ENCODE measurements at regions not wholly inside any gene's neighbourhood (a gene's known extent, or its start where the extent isn't known, plus 50 kb on each side); places are given as distances from the start of the nearest gene placed in this dataset.

DNA sequence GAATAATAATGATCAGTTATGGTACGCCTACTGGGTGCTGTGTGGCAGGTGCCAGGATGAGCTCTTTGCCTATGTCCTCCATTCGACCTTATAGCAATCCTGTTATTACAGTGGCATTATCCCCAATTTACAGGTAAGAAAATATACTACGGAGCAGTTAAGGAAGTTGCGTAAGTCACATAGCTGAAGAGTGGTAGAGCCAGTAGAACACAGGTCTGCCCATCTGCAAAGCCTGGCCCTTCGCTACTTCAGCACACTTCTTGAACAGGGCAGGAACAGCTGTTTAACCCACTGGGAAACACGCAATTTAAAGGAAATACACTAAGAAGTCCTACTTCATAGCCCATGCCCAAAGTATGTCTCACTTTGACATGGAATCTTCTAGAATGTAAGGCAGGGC is 91.8 kb downstream of the PXDC1 start:
- no TSS peak for BruUV-seq (replicated peaks)
- no peaks in the 10 kb centered on the region for H3K27me3 ChIP-seq (replicated peaks; ENCODE audit: control insufficient read depth, insufficient read depth, low read length)
- TF ChIP-seq, protein P1, sequence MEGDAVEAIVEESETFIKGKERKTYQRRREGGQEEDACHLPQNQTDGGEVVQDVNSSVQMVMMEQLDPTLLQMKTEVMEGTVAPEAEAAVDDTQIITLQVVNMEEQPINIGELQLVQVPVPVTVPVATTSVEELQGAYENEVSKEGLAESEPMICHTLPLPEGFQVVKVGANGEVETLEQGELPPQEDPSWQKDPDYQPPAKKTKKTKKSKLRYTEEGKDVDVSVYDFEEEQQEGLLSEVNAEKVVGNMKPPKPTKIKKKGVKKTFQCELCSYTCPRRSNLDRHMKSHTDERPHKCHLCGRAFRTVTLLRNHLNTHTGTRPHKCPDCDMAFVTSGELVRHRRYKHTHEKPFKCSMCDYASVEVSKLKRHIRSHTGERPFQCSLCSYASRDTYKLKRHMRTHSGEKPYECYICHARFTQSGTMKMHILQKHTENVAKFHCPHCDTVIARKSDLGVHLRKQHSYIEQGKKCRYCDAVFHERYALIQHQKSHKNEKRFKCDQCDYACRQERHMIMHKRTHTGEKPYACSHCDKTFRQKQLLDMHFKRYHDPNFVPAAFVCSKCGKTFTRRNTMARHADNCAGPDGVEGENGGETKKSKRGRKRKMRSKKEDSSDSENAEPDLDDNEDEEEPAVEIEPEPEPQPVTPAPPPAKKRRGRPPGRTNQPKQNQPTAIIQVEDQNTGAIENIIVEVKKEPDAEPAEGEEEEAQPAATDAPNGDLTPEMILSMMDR (IDR thresholded peaks at IDR 0.05; ENCODE audit: insufficient read depth in 1 of 2, low read depth in 1 of 2, low read length in 1 of 2, severe bottlenecking in 1 of 2, unreplicated experiment in 1 of 2): no peak
- ChIA-PET CTCF (interaction anchor here (1.0 kb wide), 1 partner anchor 203 kb away, joined by 3 read pairs; the partner anchor contains the start of gene SLC22A23), POLR2A (no interaction called here)
- Mint-ChIP-seq H3K27me3 (ENCODE audit: insufficient read depth, unreplicated experiment) (no peaks in the 10 kb centered on the region), H3K27ac (ENCODE audit: unreplicated experiment) (peak overlapping the region; percentile 41), H3K9me3 (ENCODE audit: unreplicated experiment) (no peaks in the 10 kb centered on the region), H3K4me3 (ENCODE audit: unreplicated experiment) (no peak overlapping the region), H3K36me3 (ENCODE audit: insufficient read depth, unreplicated experiment) (no peaks in the 10 kb centered on the region), H3K4me1 (ENCODE audit: low read depth, unreplicated experiment) (peaks cover 21% of the 10 kb centered on the region)
- no peaks in the 10 kb centered on the region for H3K9me3 ChIP-seq
- intact Hi-C loops (cut with micrococcal nuclease; ENCODE audit: unreplicated experiment): loop anchor here (5.0 kb wide), 2 partner anchors 38 to 137 kb away; no protein-coding TSS in a partner anchor
- H3K4me1 ChIP-seq: peaks cover 25% of the 10 kb centered on the region
- no peaks in the 10 kb centered on the region for H3K36me3 ChIP-seq (ENCODE audit: control insufficient read depth, insufficient read depth, low read length)
- no peak overlapping the region for H3K4me3 ChIP-seq (ENCODE audit: low read depth, low read length)
- no peak for DNase-seq

DNA sequence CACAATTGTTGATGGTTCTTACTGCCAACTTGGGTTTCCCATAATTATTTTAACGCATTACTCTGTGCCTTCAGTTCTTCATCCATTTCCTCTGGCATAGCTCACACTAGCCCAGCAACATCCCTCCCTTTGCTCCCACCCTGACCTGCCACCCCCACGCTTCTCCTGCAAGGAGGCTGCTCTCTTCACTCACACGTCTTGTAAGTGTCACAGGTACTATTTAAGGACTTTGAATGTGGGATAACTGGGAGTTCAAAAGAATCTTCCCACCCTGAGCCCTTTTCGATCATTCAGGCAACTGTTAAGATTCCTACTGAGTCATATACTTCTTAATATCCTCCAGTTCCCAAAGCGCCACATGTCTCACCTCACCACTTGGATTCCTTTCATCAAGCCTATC is 95.4 kb downstream of the PXDC1 start:
- no peak for DNase-seq
- no peak overlapping the region for H3K27ac Mint-ChIP-seq (ENCODE audit: unreplicated experiment)
- no peaks in the 10 kb centered on the region for H3K9me3 Mint-ChIP-seq (ENCODE audit: unreplicated experiment)
- H3K36me3 ChIP-seq (ENCODE audit: control insufficient read depth, insufficient read depth, low read length): no peaks in the 10 kb centered on the region
- H3K4me1 ChIP-seq: peaks cover 14% of the 10 kb centered on the region; the same call in 1 of the 2 replicates
- H3K36me3 Mint-ChIP-seq (ENCODE audit: insufficient read depth, unreplicated experiment): no peaks in the 10 kb centered on the region
- no peaks in the 10 kb centered on the region for H3K27me3 Mint-ChIP-seq (ENCODE audit: insufficient read depth, unreplicated experiment)
- H3K4me1 Mint-ChIP-seq (ENCODE audit: low read depth, unreplicated experiment): peaks cover 14% of the 10 kb centered on the region
- TF ChIP-seq, protein P1 (IDR thresholded peaks at IDR 0.05; ENCODE audit: insufficient read depth in 1 of 2, low read depth in 1 of 2, low read length in 1 of 2, severe bottlenecking in 1 of 2, unreplicated experiment in 1 of 2): no peak
- ChIA-PET CTCF (no interaction called here), POLR2A (no interaction called here)
- intact Hi-C loops (cut with micrococcal nuclease; ENCODE audit: unreplicated experiment): no loop called here
- H3K27me3 ChIP-seq (replicated peaks; ENCODE audit: control insufficient read depth, insufficient read depth, low read length): no peaks in the 10 kb centered on the region
- no peaks in the 10 kb centered on the region for H3K9me3 ChIP-seq
- no peak overlapping the region for H3K4me3 Mint-ChIP-seq (ENCODE audit: unreplicated experiment)
- no peak overlapping the region for H3K4me3 ChIP-seq (ENCODE audit: low read depth, low read length)
- no TSS peak for BruUV-seq (replicated peaks)

DNA sequence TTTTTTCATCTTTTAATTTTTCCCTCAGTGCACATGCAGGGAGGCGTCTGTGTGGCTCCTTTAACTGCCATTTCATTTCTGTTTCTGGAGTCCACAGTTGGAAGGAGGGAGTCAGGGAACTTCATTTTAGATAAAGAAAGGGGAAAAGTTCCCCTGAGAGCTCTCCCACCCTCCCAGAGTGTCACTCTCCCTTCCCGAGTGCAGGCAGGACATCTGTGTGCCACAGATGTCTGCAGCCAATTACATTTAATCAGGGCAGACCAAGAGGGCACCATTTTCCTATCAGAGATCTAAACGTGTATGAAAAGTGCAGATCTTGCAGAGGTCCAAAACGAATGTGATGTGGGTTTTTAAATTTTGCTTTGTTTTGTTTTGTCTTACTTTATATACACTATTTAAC is 96.6 kb downstream of the PXDC1 start:
- POLR2A ChIA-PET: no interaction called here
- Histone ChIP-seq H3K4me3 (ENCODE audit: low read depth, low read length) (no peak overlapping the region), H3K9me3 (no peaks in the 10 kb centered on the region), H3K4me1 (peaks cover 3% of the 10 kb centered on the region; the same call in 1 of the 2 replicates), H3K27me3 (replicated peaks; ENCODE audit: control insufficient read depth, insufficient read depth, low read length) (no peaks in the 10 kb centered on the region), H3K36me3 (ENCODE audit: control insufficient read depth, insufficient read depth, low read length) (no peaks in the 10 kb centered on the region)
- H3K4me1 Mint-ChIP-seq (ENCODE audit: low read depth, unreplicated experiment): peaks cover 6% of the 10 kb centered on the region
- intact Hi-C loops (cut with micrococcal nuclease; ENCODE audit: unreplicated experiment): no loop called here
- H3K27ac Mint-ChIP-seq (ENCODE audit: unreplicated experiment): no peak overlapping the region
- H3K36me3 Mint-ChIP-seq (ENCODE audit: insufficient read depth, unreplicated experiment): no peaks in the 10 kb centered on the region
- H3K9me3 Mint-ChIP-seq (ENCODE audit: unreplicated experiment): no peaks in the 10 kb centered on the region
- DNase-seq: no peak
- no peaks in the 10 kb centered on the region for H3K27me3 Mint-ChIP-seq (ENCODE audit: insufficient read depth, unreplicated experiment)
- no TSS peak for BruUV-seq (replicated peaks)
- H3K4me3 Mint-ChIP-seq (ENCODE audit: unreplicated experiment): no peak overlapping the region
- CTCF ChIA-PET: no interaction called here
- TF ChIP-seq, protein P1 (IDR thresholded peaks at IDR 0.05; ENCODE audit: insufficient read depth in 1 of 2, low read depth in 1 of 2, low read length in 1 of 2, severe bottlenecking in 1 of 2, unreplicated experiment in 1 of 2): no peak

Measured in Caco-2 (cell line).